Activated B cell treated with CpG ODN at 0.5 μM for 24 hours (primary cell): ENCODE measurements at regions not wholly inside any gene's neighbourhood (a gene's known extent, or its start where the extent isn't known, plus 50 kb on each side); places are given as distances from the start of the nearest gene placed in this dataset.

ENCODE experiments used
- ATAC-seq: fragments of 200-7000 bp; cut with Tn5 transposase; one replicate; pipeline ENCODE4 v1.10.0; 2021; ENCODE audit warnings: low read depth, mild to moderate bottlenecking, moderate library complexity
- CTCF ChIA-PET: fragments of 350-600 bp; sonication (Branson Sonifier 250); formaldehyde crosslinking; loops from one replicate; lab custom pipeline; 2021; ENCODE audit warnings: antibody characterized with exemption; lab: Charles Lee
- POLR2A ChIA-PET: fragments of 350-600 bp; sonication (Branson Sonifier 250); formaldehyde crosslinking; loops from one replicate; lab custom pipeline; 2021; ENCODE audit warnings: antibody characterized with exemption; lab: Charles Lee
- DNase-seq: peaks from one replicate; pipeline ENCODE4 v3.0.0; 2022
- H3K27ac Mint-ChIP-seq: one replicate; pipeline ENCODE4 v1.8.0; 2020; ENCODE audit warnings: mixed read lengths
- H3K27me3 Mint-ChIP-seq: one replicate; pipeline ENCODE4 v1.8.0; 2021; ENCODE audit warnings: mixed read lengths
- H3K36me3 Mint-ChIP-seq: one replicate; pipeline ENCODE4 v1.8.0; 2021; ENCODE audit warnings: low read depth, mixed read lengths
- H3K4me1 Mint-ChIP-seq: one replicate; pipeline ENCODE4 v1.8.0; 2021; ENCODE audit warnings: mixed read lengths
- H3K4me3 Mint-ChIP-seq: one replicate; pipeline ENCODE4 v1.8.0; 2020; ENCODE audit warnings: mild to moderate bottlenecking, mixed read lengths
- H3K9me3 Mint-ChIP-seq: one replicate; pipeline ENCODE4 v1.8.0; 2020; ENCODE audit warnings: mixed read lengths
- intact Hi-C: fragments of 100-400 bp; cut with micrococcal nuclease; formaldehyde crosslinking; loops from one replicate; pipeline ENCODE4 v1.15.1; 2024
- TF ChIP-seq, protein P1 (sequence below): fragments of 200-600 bp; IDR thresholded peaks from one replicate; pipeline ENCODE4 v1.8.0; 2022; ENCODE audit warnings: antibody characterized with exemption, mild to moderate bottlenecking

DNA sequence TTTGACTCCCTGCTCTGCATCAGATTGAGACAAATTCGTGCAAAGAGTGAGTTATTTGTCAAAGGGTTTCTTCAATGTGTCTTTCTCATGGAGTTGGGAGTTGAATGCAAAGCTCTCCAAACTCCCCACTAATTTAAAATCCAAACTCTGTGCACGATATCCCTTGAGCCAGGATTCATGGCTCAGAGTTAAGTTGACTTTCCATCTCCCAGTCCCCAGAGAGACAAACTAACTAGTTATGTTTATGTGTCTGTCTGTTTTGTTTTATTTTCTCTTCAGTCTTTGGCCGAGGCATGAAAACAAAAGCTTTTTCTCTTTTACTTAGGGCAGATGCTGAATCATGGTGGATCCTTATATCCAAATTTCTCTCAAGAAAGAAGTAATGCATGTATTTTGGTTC, 570.0 kb upstream of the CDH5 start:
- H3K4me3 Mint-ChIP-seq, result no peak overlapping the region
- POLR2A ChIA-PET, result no interaction called here
- DNase-seq (no peak), ATAC-seq (no peak)
- no peaks in the 10 kb centered on the region for H3K4me1 Mint-ChIP-seq
- intact Hi-C loops, result no loop called here
- no peaks in the 10 kb centered on the region for H3K9me3 Mint-ChIP-seq
- CTCF ChIA-PET, result no interaction called here
- no peak overlapping the region for H3K27ac Mint-ChIP-seq
- H3K27me3 Mint-ChIP-seq, result no peaks in the 10 kb centered on the region
- TF ChIP-seq, protein P1, sequence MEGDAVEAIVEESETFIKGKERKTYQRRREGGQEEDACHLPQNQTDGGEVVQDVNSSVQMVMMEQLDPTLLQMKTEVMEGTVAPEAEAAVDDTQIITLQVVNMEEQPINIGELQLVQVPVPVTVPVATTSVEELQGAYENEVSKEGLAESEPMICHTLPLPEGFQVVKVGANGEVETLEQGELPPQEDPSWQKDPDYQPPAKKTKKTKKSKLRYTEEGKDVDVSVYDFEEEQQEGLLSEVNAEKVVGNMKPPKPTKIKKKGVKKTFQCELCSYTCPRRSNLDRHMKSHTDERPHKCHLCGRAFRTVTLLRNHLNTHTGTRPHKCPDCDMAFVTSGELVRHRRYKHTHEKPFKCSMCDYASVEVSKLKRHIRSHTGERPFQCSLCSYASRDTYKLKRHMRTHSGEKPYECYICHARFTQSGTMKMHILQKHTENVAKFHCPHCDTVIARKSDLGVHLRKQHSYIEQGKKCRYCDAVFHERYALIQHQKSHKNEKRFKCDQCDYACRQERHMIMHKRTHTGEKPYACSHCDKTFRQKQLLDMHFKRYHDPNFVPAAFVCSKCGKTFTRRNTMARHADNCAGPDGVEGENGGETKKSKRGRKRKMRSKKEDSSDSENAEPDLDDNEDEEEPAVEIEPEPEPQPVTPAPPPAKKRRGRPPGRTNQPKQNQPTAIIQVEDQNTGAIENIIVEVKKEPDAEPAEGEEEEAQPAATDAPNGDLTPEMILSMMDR, result no peak
- H3K36me3 Mint-ChIP-seq, result no peaks in the 10 kb centered on the region

DNA sequence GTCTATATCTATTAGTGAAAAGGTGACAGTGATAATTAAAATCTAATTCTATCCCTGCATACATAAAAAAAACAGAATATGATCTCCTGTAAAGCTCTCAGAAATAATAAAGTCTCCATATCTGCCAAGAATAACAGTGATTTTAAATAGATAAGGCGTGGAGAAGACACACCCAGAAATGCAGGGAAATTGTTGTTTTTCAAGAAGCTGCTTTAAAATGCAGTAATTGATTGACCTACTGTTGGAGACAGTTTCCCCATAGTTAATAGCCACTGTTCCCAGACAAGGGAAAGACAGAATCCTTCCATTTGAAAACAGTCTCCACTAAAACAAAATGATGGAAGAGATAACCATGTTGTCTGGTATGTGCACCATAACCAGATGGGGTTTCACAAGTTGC, 571.5 kb upstream of the CDH5 start:
- Mint-ChIP-seq H3K27me3 (no peaks in the 10 kb centered on the region), H3K9me3 (no peaks in the 10 kb centered on the region), H3K4me3 (no peak overlapping the region), H3K36me3 (no peaks in the 10 kb centered on the region), H3K4me1 (no peaks in the 10 kb centered on the region), H3K27ac (no peak overlapping the region)
- TF ChIP-seq, protein P1, result no peak
- CTCF ChIA-PET, result no interaction called here
- POLR2A ChIA-PET, result no interaction called here
- ATAC-seq (no peak), DNase-seq (no peak)
- intact Hi-C loops, result no loop called here

DNA sequence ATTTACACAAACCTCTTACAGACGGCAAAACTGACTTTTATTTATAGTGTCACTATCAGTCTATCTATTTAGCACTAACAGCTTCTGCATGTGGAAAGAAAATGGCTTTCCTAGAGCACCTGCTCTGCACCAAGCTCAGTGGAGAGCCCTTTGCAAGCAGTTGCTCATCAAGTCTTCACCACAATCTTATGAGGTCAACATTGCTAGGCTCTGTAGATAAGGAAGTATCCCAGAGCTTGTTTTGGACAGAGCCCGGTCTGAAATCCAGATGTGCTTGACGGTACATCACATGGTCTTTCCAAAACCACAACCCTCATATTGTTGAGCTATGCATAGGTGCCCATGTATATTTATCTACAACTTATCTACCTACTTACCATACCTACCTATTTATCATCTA, 572.7 kb upstream of the CDH5 start:
- Mint-ChIP-seq H3K4me1 (no peaks in the 10 kb centered on the region), H3K4me3 (no peak overlapping the region), H3K27ac (no peak overlapping the region), H3K36me3 (no peaks in the 10 kb centered on the region), H3K9me3 (no peaks in the 10 kb centered on the region), H3K27me3 (no peaks in the 10 kb centered on the region)
- TF ChIP-seq, protein P1, result no peak
- POLR2A ChIA-PET, result no interaction called here
- CTCF ChIA-PET, result no interaction called here
- intact Hi-C loops, result no loop called here
- no peak for DNase-seq
- ATAC-seq, result no peak

DNA sequence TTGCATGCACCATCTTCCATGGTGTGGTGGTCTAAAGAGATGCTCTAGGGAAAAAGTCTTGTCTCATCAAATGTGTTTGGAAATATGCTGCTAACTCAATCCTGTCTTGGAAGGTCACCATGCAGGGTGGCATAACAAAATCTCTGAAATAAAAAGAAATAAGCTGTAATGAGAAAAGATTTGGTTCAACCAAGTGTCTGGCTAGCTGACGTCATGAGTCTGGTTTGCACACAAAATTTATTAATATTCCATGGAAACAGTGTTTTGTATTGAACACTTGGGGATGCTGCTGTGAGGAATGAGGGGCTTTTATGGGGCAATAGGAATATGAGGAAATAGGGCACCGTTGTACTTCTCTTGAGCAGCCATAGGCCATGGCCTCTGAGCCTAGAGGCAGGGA, 575.7 kb upstream of the CDH5 start:
- intact Hi-C loops, result no loop called here
- H3K4me1 Mint-ChIP-seq, result no peaks in the 10 kb centered on the region
- DNase-seq (no peak), ATAC-seq (no peak)
- no peak overlapping the region for H3K27ac Mint-ChIP-seq
- no peaks in the 10 kb centered on the region for H3K27me3 Mint-ChIP-seq
- no peaks in the 10 kb centered on the region for H3K36me3 Mint-ChIP-seq
- H3K9me3 Mint-ChIP-seq, result no peaks in the 10 kb centered on the region
- TF ChIP-seq, protein P1, result no peak
- no peak overlapping the region for H3K4me3 Mint-ChIP-seq
- ChIA-PET CTCF (no interaction called here), POLR2A (no interaction called here)

DNA sequence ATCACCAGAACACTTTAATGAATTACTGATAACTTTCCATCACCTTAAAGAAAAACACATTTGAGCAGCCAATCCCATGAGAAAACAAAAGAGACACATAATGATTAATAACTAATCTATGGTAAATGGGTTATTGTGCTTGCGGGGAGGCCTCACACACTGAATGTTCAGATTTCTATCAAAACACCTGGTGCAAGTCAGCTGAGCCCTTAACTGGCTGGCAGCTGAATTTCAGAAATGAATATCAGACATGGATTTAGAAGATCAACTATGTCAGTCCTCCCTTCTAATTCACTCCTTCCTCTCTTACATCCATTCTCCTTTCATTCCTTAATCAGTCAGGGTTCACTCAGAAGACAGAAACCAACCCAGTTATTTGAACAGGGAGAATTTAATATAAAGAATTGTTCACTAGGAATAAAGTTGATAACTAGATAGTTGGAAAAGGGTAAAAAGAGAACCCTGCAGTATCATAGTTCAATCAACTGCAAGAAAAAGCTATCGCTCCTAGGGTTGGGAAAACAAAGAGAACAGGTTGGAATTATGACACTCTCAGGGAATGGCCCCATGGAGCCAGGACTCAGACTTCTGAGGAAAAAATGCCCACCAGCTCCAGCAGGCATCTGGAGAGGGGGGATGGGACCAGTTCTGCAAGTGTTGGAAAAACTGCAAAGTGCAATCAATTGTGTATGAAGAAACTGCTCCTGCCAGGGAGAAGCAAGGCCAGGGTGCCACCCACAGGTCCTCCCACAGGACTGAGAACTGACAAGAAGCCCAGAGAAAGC, 577.1 kb upstream of the CDH5 start:
- intact Hi-C loops, result no loop called here
- no peaks in the 10 kb centered on the region for H3K9me3 Mint-ChIP-seq
- ChIA-PET POLR2A (no interaction called here), CTCF (no interaction called here)
- H3K27ac Mint-ChIP-seq, result no peak overlapping the region
- no peak overlapping the region for H3K4me3 Mint-ChIP-seq
- no peak for DNase-seq
- H3K27me3 Mint-ChIP-seq, result no peaks in the 10 kb centered on the region
- H3K36me3 Mint-ChIP-seq, result no peaks in the 10 kb centered on the region
- H3K4me1 Mint-ChIP-seq, result no peaks in the 10 kb centered on the region
- TF ChIP-seq, protein P1, result no peak
- ATAC-seq, result no peak
